Uterus (tissue), 2 donors: ENCODE measurements at regions not wholly inside any gene's neighbourhood (a gene's known extent, or its start where the extent isn't known, plus 50 kb on each side); places are given as distances from the start of the nearest gene placed in this dataset.

Source experiments
- POLR2A ChIP-seq, 2 donors: fragments of 450-650 bp; IDR thresholded peaks; one replicate each; pipeline ENCODE4 v1.6.1; 2016; ENCODE audit warnings: antibody characterized with exemption in 2 of 2, mild to moderate bottlenecking in 1 of 2, moderate library complexity in 1 of 2
- TF ChIP-seq, protein P1 (sequence below), 4 experiments: fragments of 200-600 bp in 2 of 4; fragments of 450-650 bp in 2 of 4; sonication (generic) in 2 of 4; IDR thresholded peaks; one replicate each; pipeline ENCODE4 v1.5.1; 2016 to 2019; ENCODE audit warnings: antibody characterized with exemption in 4 of 4, mild to moderate bottlenecking in 2 of 4, moderate library complexity in 1 of 4

- no peak for TF ChIP-seq POLR2A (IDR thresholded peaks at IDR 0.05)
- TF ChIP-seq, protein P1, sequence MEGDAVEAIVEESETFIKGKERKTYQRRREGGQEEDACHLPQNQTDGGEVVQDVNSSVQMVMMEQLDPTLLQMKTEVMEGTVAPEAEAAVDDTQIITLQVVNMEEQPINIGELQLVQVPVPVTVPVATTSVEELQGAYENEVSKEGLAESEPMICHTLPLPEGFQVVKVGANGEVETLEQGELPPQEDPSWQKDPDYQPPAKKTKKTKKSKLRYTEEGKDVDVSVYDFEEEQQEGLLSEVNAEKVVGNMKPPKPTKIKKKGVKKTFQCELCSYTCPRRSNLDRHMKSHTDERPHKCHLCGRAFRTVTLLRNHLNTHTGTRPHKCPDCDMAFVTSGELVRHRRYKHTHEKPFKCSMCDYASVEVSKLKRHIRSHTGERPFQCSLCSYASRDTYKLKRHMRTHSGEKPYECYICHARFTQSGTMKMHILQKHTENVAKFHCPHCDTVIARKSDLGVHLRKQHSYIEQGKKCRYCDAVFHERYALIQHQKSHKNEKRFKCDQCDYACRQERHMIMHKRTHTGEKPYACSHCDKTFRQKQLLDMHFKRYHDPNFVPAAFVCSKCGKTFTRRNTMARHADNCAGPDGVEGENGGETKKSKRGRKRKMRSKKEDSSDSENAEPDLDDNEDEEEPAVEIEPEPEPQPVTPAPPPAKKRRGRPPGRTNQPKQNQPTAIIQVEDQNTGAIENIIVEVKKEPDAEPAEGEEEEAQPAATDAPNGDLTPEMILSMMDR (IDR thresholded peaks at IDR 0.05), result no peak
These were observed 1394.1 kb downstream of the FAM181B start for GRCh38 chr11:81339521-81339920.
